Ecto neural progenitor cell (in vitro differentiated cells): ENCODE measurements at regions not wholly inside any gene's neighbourhood (a gene's known extent, or its start where the extent isn't known, plus 50 kb on each side); places are given as distances from the start of the nearest gene placed in this dataset.
A peak's percentile ranks its signal among the peaks of the same experiment; 100 is the strongest.

Source experiments
- DNase-seq: peaks from one replicate; pipeline ENCODE4 v3.0.0-alpha.2; 2018; ENCODE audit warnings: low spot score

DNA sequence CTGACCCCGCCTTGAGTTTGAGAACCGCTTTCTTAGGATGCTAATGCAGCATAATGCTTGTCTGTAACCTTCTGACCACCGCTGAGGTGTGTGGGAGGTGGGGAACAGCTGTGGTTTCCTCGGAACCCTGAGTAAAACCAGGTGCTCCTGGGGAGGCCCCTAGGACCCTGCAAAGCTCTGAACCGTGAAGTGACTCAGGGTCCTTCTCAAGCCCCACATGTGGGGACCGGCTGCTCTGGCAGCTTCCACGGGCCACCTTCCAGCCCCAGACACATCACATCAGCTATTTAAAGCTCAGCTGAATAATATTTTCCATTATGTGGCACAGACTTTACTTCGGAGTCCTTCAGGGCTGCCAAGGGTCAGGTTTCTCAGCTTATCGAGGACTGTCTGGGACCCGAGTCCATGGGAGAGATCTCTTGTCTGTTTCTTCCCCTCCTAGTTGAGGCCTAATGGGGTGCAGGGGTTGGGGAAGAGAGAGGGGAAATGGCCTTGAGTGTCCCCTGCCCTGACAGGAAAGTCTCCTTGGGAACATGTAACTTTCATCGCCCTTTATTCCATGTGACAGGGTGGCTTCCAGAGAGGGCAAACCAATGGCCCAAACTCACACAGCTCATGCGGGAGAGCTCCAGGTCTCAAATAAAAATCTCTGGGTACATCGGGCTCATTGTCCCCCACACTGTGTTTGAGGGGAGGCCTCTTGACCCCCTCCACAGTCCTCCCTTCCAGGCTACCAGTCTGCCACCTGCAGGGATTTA is 186.1 kb upstream of the SLC24A3 start:
- peak; percentile 21 for DNase-seq

DNA sequence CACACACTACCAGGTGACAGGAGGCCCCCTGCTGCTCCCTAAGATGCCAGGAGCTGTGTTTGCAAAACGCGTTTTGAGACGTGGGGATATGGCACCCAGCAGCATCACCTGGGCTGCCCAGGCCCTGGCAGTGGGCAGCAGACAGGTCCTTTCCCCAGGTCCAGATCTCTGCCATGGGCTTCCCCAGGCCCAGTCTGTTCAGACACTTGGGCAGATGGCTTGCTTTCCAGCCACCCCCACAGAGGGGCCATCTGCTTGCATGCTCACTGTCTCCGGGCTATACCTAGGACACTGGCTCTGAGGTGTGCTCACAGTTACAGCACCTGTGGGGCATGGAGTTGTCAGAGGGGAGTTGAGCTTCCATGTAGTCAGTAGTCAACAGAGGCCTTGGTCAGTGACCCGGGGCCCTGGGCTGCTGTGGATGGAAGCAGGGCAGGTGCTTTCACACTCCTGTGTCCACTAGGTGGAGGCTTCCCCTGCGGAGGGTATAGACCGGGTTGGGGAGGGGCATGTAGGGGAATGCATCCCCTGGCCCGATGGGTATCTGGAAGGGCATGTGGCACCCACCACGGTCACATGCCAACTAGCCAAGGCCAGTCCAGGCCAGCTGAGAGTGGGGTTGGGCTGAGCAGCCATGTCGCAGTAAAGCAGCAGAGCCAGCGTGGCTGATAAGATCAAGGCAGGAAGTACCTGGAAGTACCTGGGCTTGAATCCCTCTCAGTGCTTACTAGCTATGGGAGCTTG is 185.4 kb upstream of the SLC24A3 start:
- DNase-seq = peak; percentile 38

DNA sequence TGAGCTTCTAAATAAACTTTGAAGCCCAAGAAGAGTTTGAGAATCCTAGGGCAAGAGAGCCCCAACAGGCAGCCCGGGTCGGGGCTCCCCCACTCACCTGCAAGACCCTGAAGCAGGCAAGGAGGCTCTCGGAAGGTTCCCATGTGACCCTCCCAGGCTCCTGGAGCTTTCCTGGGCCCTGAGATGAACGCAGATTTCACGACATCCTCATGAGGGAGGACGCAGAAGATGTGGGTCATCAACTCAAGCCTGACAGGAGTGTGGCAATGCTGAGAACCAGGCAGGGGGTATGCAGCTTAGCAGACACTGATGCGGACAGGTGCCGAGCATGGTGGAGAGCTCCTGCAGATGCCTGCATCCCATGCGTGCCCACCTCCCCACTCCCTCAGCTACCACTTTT is 184.5 kb upstream of the SLC24A3 start:
- peak; percentile 11 for DNase-seq

DNA sequence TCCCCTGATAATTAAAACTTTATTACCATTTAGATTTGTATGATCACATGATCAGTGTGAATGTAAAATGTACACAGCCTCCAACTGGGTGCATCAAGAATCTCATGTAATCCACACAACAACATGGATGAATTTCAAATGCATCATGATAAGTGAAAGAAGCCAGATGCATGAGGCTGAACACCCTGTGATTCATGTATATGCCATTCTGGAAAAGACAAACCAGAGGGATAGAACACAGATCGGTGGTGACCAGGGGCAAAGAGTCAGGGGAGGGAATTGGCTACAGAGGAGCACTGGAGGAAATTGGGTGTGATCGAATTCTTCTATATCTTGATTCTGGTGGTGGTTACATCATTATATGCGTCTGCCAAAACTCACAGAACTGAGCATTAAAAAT is 170.7 kb upstream of the SLC24A3 start:
- DNase-seq = no peak

DNA sequence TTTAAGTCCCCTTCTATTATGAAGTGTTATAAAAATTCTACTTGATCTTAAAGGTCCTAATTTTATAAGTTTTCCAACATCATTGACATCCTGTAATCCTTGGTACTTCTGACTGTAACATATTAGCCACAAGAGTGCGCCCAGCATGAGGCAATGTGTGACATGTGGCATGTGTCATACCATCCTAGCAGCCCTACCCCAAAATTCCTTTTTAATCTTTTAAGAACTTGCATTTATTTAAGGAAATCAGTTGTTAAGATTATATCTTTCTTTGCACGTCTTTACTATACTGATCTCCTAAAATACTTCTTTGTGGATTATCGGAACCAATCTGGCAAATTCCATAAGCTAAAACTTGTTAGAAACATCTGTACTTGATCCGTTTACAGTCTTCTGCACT is 167.1 kb upstream of the SLC24A3 start:
- no peak for DNase-seq

DNA sequence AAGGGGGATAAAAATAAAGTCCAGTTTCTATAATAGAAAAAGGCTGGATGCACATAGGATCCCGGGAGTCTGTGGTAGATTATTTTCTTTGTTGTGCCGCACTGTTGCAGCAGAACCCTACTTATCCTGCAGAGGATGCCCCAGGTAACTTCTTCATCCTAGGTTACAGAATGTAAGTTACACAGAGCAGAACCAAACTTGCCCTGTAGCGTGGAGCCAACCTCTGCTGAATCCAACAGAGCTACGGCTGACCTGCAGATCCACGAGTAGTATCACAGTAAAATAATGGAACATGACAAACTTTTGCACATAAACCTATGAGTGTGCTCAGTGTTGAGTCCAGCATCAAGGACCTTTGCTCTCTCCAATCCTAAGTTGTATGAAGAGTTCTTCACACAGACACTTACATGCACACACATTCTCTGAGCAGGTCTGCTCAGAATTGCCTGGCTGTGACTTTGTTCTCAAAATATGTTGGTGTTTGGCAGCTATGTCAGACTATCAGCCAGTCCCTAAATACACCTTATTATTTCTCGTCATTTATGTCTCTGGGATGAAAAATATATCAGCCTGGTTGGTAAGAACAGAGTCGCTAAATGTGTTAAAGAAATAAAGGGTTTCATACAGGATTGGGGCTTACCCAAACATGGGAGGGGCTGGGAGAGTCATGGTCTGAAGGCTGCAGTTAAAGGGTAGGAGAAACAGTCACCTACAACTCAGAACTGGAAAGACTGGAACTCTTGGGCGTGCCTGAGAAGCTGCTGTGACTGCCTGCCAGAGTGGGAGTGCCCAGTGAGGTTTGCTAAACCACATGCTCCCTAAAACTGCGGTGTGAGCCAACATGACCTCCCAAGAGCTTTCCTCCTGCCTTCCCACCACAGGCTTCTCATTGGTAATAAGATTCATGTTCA is 165.1 kb upstream of the SLC24A3 start:
- DNase-seq = peak; percentile 7

DNA sequence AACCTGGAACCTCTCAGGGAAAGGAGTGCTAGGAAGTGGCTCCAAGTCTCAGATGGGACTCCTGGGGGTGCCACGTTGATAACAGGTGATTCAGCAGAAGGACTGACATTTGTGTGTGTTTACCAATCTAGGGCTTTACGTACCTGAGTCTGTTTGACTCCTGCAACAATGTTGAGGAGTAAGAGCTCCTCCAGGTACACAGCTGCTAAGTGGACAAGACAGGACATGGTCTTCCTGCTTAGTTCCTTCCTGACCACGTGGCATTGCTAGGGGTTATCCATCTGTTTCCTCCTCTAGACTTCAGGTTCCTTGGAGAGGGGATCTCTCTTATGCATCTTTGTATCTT is 164.5 kb upstream of the SLC24A3 start:
- DNase-seq = peak; percentile 32

DNA sequence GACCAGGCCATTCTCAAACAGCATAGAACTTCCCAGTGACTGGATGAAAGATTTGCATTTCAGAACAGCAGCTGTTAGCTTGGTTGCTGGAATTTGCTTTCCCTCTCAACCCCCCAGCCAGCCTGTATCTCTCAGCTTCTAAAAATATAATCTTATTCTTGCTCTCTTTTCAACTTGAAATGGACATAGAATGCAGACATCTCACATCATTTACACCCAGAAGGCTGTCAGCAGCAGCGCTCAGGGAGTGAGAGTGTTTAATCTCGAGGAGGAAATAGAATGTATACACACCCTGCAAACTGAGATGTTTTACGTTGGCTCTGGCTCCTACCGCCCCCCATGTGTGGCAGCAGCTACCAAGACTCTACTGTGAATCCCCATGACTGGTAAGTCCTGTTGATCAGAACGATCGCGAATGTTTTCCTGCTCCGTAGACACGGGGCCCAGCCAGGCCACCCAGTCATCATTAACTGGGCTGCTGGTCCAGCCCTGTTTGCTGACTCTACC is 163.4 kb upstream of the SLC24A3 start:
- no peak for DNase-seq

DNA sequence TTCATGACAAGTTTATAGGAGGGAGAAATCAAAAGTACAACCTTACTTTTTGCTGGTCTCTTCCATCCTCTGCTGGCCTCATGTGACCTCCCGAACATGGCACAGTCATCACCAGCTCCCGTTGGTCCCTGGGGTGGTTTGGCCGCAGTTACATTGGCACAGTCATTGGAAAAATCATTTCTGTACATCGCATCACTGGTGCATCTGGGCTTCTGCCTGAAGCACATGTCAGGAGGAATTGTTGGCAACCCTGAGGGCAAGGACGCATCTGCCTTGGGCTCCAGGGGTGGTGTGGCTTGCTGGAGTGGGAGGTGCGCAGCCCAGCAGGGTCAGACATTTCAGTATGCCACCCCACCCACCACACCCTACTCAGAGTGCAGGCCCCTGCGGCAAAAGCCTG is 162.9 kb upstream of the SLC24A3 start:
- DNase-seq = peak; percentile 25

DNA sequence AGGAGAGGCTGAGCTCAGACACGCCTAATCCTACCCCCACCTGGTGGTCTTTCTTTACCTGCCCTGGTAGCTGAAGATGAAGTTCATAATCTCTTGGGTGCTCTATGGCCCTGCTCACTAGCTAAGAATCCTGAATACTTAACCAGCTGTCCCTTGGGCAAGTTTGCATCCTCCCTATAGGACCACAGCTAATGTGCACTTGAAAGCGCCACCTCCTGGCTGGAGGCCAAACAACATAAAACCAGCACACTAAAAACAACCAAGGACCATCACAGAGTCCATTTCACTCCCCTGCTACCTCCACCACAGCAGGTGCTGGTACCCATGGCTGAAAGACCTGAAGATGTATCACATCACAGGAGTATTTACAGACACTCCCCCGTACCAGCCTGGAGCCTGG is 155.5 kb upstream of the SLC24A3 start:
- DNase-seq = peak; percentile 24

DNA sequence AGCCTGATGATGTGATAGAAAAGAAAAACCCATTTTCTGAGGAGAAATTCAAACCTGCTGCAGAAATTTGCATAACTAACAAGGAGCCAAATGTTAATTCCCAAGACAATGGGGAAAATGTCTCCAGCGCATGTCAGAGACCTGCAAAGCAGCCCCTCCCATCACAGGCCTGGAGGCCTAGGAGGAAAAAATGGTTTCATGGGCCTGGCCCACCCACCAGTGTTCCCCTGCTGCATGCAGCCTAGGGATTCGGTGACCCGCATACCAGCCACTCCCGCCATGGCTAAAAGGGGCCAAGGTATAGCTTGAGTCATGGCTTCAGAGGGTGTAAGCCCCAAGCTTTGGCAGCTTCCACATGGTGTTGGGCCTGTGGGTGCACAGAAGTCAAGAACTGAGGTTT is 147.7 kb upstream of the SLC24A3 start:
- DNase-seq = peak; percentile 18

DNA sequence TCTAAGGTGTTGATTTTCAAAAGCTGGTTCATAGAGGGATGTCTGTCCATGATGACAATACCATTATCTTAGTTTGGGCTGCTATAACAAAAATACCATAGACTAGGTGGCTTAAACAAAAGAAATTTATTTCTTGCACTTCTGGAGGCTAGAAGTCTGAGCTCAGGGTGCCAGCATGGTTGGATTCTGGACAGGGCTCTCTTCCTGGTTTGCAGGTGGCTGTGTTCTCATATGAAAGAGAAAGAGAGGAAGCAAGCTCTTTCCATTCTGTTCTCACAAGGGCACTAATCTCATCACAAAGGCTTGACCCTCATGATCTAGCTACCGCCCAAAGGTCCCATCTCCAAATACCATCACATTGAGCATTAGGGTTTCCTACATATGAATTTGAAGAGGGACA is 144.5 kb upstream of the SLC24A3 start:
- DNase-seq = no peak

DNA sequence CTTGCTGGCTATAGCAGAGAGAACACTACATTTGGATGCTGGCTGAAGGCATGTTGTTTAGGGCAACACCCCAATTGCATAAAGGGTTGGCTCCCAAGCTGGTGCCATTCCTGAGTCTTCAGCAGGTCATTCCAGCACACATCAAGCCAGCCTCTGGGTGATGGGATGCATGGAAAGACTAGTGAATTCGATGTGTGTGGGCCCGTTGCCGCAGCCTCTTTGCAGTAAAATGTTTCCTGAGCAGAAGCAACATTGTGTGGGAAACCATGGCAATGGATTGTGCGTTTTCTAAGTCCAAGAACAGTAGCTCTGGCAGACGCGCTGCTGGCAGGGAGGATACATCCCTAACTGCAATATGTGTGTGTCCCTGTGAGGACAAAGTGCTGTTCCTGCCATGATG is 142.4 kb upstream of the SLC24A3 start:
- DNase-seq = peak; percentile 25

DNA sequence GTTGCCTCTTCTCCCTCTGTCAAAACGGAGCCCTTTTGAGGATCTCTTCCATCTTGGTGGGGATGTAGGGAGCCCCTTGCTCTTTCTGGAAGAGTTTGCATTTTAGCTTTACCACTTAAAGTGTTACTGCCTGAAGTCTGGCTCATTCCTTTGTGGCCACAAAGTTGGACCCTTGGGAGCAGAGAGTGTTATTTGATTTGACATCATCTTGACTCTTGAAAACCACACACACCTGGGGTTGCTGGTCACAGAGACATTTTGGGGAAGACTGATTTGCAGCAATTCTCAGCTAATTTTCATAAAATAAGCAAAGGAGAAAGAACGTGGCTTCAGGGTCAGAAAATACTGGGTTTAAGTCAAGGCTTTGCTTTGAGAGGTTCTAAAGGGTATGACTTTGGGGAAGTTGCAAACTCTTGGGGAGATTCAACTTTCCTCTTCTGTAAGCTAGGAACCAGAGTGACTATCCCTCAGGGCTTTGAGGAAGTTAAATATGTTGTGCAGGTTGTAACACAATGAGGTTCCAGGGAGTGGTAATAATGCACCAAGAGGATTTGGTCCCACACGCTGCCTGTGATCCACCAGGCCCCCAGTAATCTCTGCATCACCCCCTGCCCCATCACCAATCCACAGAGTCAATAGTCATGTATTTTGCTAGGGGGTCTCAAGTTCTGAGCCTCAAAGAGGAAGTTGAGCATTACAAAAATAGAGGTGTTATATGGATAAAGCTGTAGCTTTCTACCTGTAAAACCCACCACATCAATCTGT is 141.6 kb upstream of the SLC24A3 start:
- peak; percentile 11 for DNase-seq

DNA sequence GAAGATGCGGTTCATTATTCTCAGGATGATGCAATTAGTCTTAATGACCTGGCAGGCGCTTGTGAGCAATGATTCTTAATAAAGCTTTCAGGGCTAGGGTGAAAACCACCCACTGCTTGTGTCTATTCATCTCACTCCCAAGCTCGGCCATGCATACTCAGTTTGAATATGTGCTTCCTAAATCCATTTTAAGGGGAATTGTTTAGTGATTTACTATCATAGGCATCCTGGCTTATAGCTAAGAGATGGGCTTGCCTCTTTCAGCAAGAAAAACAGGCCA is 141.1 kb upstream of the SLC24A3 start:
- no peak for DNase-seq

DNA sequence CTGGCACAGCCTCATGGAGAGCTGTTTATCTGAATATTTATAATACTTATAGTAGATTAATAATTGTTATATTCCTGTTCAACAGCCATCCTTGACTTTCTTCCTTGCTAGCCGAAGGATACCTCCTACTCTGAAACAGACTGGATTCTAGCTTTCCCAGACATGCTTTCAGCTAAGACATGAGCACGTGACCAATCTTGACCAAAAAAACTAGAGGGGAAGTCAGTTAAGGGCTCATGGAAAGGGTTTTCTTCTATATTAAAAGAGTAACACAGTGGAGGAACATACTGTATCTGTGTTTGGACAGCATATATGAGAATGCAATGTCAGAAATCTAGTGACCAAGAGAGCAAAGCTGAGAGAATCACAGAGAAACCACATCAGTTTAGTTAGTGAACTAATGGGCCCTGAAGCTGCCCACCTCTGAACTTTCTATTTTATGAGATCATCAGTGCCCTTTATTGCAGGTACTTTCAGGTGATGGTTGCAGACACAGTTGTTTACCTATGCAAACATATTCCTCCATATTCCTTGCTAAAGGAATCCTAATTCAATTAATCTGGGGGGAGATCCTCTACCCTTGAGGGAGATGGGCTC is 140.4 kb upstream of the SLC24A3 start:
- no peak for DNase-seq

DNA sequence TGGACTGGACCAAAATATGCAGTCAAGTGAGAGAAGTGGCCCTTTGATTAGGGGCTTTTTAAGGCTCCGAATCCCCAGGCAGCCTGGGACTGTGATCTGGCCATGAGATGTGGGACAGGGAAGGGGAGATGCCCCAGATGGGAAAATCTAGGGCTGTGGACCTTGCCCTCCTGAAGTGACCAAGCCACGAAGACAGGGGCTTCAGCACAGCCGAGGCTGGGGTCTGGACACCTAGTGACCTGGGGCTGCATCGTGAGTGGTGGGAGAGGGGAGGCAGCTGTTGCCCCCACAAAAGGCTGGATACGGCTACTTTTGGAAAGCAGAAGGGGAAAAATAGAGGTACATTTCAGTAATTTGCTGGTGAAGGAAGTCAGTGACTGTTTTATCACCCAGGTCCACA is 139.5 kb upstream of the SLC24A3 start:
- DNase-seq = peak; percentile 19

DNA sequence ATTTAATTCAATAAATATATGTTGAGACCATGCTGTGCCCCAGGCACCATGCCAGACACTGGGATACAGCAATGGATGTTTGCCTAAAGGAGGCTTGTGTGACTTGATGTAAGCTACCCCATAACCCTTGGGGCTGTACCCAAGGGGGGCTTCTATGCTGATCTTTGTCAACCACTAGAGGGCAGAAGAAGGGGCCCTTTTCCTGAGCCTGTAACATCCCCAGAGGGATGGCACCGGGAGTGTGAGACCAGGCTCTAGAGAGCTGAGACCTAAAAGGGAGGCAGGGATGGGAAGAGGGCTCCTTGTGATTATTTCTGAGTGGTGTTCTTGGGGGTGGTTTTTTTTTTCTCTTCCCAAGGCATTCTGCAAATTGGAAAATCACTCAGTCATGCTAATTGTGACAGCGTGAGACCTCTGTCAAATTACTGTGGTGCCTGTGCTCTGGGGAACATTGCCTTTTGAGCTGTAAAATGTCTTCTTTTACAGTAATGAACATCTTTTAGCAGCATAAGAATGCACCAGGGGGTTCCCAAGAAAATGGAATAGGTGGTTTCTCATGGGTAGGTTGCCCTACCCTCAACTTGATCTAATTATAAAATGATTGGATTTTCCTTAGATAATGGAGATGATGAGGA is 138.7 kb upstream of the SLC24A3 start:
- peak; percentile 48 for DNase-seq

DNA sequence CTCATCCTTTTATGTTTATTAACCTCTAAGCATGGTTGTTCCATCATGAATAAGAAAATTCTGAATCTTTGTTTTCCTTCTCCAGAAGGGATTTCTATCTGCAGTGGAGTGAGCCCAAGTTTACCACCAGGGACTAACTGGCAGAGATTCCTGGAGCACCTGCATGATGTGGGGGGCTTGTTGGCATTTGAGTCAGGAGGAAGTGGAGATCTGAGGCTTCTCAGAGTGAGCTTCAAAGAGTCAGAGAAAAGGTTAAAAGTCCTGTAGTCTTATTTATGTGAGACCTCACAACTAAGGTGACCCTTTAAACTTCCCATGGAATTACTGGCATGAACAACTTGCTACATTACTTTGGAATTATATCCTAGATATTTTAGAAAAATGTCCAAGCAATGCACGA is 138.1 kb upstream of the SLC24A3 start:
- peak; percentile 1 for DNase-seq

DNA sequence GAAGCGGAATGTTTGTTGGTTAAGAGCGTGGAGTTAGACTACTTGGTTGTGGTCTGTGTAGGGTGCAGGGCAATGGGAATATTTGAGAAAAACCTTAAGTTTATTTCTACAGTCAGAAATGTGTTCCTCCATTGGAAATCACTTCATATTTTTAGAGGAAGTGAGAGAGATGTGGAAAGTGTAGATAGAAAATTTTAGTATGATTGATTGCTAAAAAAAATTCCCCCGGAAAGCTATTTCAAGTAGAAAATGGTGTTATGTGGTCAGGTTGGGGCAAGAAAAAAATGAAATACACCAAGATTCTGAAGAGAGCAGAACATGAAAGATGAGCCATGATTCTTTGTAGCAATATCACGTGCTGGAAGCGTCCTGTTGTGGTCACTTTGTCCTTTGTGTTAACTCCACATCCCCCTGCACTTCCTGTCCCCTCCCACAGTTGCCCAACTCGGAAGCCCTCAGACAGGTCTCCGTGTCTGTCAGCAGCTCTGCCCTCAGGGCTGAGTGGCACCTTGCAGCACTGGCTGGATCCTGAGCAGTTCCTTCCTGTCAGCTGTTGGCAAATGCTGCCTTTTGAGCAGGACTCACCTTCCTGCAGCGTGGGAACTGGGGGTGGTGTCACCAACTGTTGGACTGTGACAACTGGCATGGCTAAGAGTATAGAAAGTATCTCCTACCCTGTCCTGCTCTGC is 137.5 kb upstream of the SLC24A3 start:
- DNase-seq = peak; percentile 31
